ENCODE measurements at regions not wholly inside any gene's neighbourhood (a gene's known extent, or its start where the extent isn't known, plus 50 kb on each side); places are given as distances from the start of the nearest gene placed in this dataset.

- Histone ChIP-seq H3K4me3 (ENCODE audit: low read depth, low read length) (no peak overlapping the region), H3K27me3 (ENCODE audit: control insufficient read depth, insufficient read depth, low read length) (no peaks in the 10 kb centered on the region), H3K36me3 (ENCODE audit: control insufficient read depth, insufficient read depth, low read length) (no peaks in the 10 kb centered on the region)
- no peak for TF ChIP-seq CTCF (IDR thresholded peaks at IDR 0.05; ENCODE audit: insufficient read depth, low read length, poor library complexity, severe bottlenecking)
- no peak for DNase-seq (ENCODE audit: low read depth)
These were observed 252.9 kb upstream of the MPDZ start for GRCh38 chr9:13532407-13532806.

GRCh38 chr9:13529321-13530104 is 250.0 kb upstream of the MPDZ start:
- DNase-seq (ENCODE audit: low read depth) = no peak

GRCh38 chr9:13524245-13524644 is 244.8 kb upstream of the MPDZ start:
- DNase-seq (ENCODE audit: low read depth) = no peak
- no peak overlapping the region for H3K4me3 ChIP-seq (ENCODE audit: low read depth, low read length)
- TF ChIP-seq CTCF (IDR thresholded peaks at IDR 0.05; ENCODE audit: insufficient read depth, low read length, poor library complexity, severe bottlenecking) = no peak
- no peaks in the 10 kb centered on the region for H3K27me3 ChIP-seq (ENCODE audit: control insufficient read depth, insufficient read depth, low read length)
- H3K36me3 ChIP-seq (ENCODE audit: control insufficient read depth, insufficient read depth, low read length) = no peaks in the 10 kb centered on the region

More at GRCh38 chr9:13529321-13530104, 250.0 kb upstream of the MPDZ start:
- H3K4me3 ChIP-seq (ENCODE audit: low read depth, low read length) = no peak overlapping the region
- no peaks in the 10 kb centered on the region for H3K36me3 ChIP-seq (ENCODE audit: control insufficient read depth, insufficient read depth, low read length)
- no peak for TF ChIP-seq CTCF (IDR thresholded peaks at IDR 0.05; ENCODE audit: insufficient read depth, low read length, poor library complexity, severe bottlenecking)
- H3K27me3 ChIP-seq (ENCODE audit: control insufficient read depth, insufficient read depth, low read length) = no peaks in the 10 kb centered on the region

GRCh38 chr9:13520069-13520468 is 240.6 kb upstream of the MPDZ start:
- no peak overlapping the region for H3K4me3 ChIP-seq (ENCODE audit: low read depth, low read length)
- H3K36me3 ChIP-seq (ENCODE audit: control insufficient read depth, insufficient read depth, low read length) = no peaks in the 10 kb centered on the region
- DNase-seq (ENCODE audit: low read depth) = no peak
- no peaks in the 10 kb centered on the region for H3K27me3 ChIP-seq (ENCODE audit: control insufficient read depth, insufficient read depth, low read length)
- no peak for TF ChIP-seq CTCF (IDR thresholded peaks at IDR 0.05; ENCODE audit: insufficient read depth, low read length, poor library complexity, severe bottlenecking)

GRCh38 chr9:13513716-13514444 is 234.4 kb upstream of the MPDZ start:
- Histone ChIP-seq H3K36me3 (ENCODE audit: control insufficient read depth, insufficient read depth, low read length) (no peaks in the 10 kb centered on the region), H3K4me3 (ENCODE audit: low read depth, low read length) (no peak overlapping the region), H3K27me3 (ENCODE audit: control insufficient read depth, insufficient read depth, low read length) (no peaks in the 10 kb centered on the region)
- no peak for TF ChIP-seq CTCF (IDR thresholded peaks at IDR 0.05; ENCODE audit: insufficient read depth, low read length, poor library complexity, severe bottlenecking)
- DNase-seq (ENCODE audit: low read depth) = no peak

Data from kidney epithelial cell (primary cell).